CD4-positive, alpha-beta T cell treated with Interleukin-15 for 1 hour (primary cell): ENCODE measurements at regions not wholly inside any gene's neighbourhood (a gene's known extent, or its start where the extent isn't known, plus 50 kb on each side); places are given as distances from the start of the nearest gene placed in this dataset.
A peak's percentile ranks its signal among the peaks of the same experiment; 100 is the strongest.
"Not testable (repeated sequence)": the region's sequence is repeated elsewhere in the genome, so short reads cannot be mapped to it uniquely, and the experiment has no call there.

Source experiments
- DNase-seq: peaks from one replicate; pipeline ENCODE4 v3.0.0-alpha.2; 2020

GRCh38 chr7:4527988-4528636, 154.0 kb upstream of the FOXK1 start:
- no peak for DNase-seq

- DNase-seq: no peak
Measured at GRCh38 chr7:4531236-4531635, 150.9 kb upstream of the FOXK1 start.

GRCh38 chr7:4533339-4533738, 148.8 kb upstream of the FOXK1 start:
- not testable (repeated sequence) for DNase-seq

GRCh38 chr7:4549681-4550080, 132.4 kb upstream of the FOXK1 start:
- DNase-seq: no peak

GRCh38 chr7:4550117-4550516, 132.0 kb upstream of the FOXK1 start:
- DNase-seq: no peak

GRCh38 chr7:4552985-4553384, 129.1 kb upstream of the FOXK1 start:
- DNase-seq: no peak

GRCh38 chr7:4556868-4557793, 125.0 kb upstream of the FOXK1 start:
- no peak for DNase-seq

GRCh38 chr7:4561795-4562194, 120.3 kb upstream of the FOXK1 start:
- no peak for DNase-seq

GRCh38 chr7:4566714-4567113, 115.4 kb upstream of the FOXK1 start:
- no peak for DNase-seq

- no peak for DNase-seq
Measured at GRCh38 chr7:4574851-4575250, 107.2 kb upstream of the FOXK1 start.

- no peak for DNase-seq
Measured at GRCh38 chr7:4575254-4575653, 106.8 kb upstream of the FOXK1 start.

GRCh38 chr7:4602905-4603842, 78.9 kb upstream of the FOXK1 start:
- DNase-seq: no peak

GRCh38 chr7:4603843-4604231, 78.3 kb upstream of the FOXK1 start:
- no peak for DNase-seq

- DNase-seq: no peak
Measured at GRCh38 chr7:4604456-4604940, 77.6 kb upstream of the FOXK1 start.

GRCh38 chr7:4606797-4607196, 75.3 kb upstream of the FOXK1 start:
- DNase-seq: no peak

GRCh38 chr7:4607311-4607729, 74.8 kb upstream of the FOXK1 start:
- DNase-seq: no peak

GRCh38 chr7:4609576-4609975, 72.5 kb upstream of the FOXK1 start:
- not testable (repeated sequence) for DNase-seq

GRCh38 chr7:4610768-4611467, 71.2 kb upstream of the FOXK1 start:
- peak; percentile 41 for DNase-seq

- DNase-seq: peak; percentile 6
Measured at GRCh38 chr7:4612237-4612636, 69.9 kb upstream of the FOXK1 start.

GRCh38 chr7:4612939-4613841, 68.9 kb upstream of the FOXK1 start:
- DNase-seq: peak; percentile 18
